CD4-positive, alpha-beta memory T cell (primary cell): ENCODE measurements at regions not wholly inside any gene's neighbourhood (a gene's known extent, or its start where the extent isn't known, plus 50 kb on each side); places are given as distances from the start of the nearest gene placed in this dataset.
"Not testable (repeated sequence)": the region's sequence is repeated elsewhere in the genome, so short reads cannot be mapped to it uniquely, and the experiment has no call there.

Source experiments
- CTCF ChIA-PET: fragments of 350-600 bp; sonication (Branson Sonifier 250); formaldehyde crosslinking; loops from one replicate; lab custom pipeline; 2021; ENCODE audit warnings: inconsistent platforms; ENCODE audit not compliant: partially characterized antibody; lab: Charles Lee
- POLR2A ChIA-PET: fragments of 350-600 bp; sonication (Branson Sonifier 250); formaldehyde crosslinking; loops from one replicate; lab custom pipeline; 2021; ENCODE audit not compliant: partially characterized antibody; lab: Charles Lee
- DNase-seq, 5 donors: peaks; one replicate each; pipeline versions ENCODE4 v3.0.0 to v3.0.0-alpha.2; 2020 to 2022; ENCODE audit warnings: mixed read lengths in 1 of 5
- H3K27ac ChIP-seq: one replicate; pipeline ENCODE4 v1.7.0; 2013; ENCODE audit warnings: low read depth, low read length
- H3K27me3 ChIP-seq: 2 replicates; pipeline ENCODE4 v1.7.0; 2013; ENCODE audit warnings: mild to moderate bottlenecking, low read length, moderate library complexity; ENCODE audit not compliant: insufficient read depth
- H3K36me3 ChIP-seq: 2 replicates; pipeline ENCODE4 v1.7.0; 2013; ENCODE audit warnings: mild to moderate bottlenecking, low read length, moderate library complexity; ENCODE audit not compliant: insufficient read depth
- H3K4me1 ChIP-seq: 2 replicates; pipeline ENCODE4 v1.7.0; 2013; ENCODE audit warnings: mild to moderate bottlenecking, low read length, moderate library complexity; ENCODE audit not compliant: insufficient read depth
- H3K4me3 ChIP-seq, 2 donors: one replicate each; pipeline ENCODE4 v1.7.0; 2013; ENCODE audit warnings: low read length in 2 of 2, mild to moderate bottlenecking in 1 of 2
- H3K9me3 ChIP-seq, 2 donors: one replicate each; pipeline ENCODE4 v1.7.0; 2013; ENCODE audit warnings: low read length in 2 of 2, control low read depth in 1 of 2; ENCODE audit not compliant: control insufficient read depth in 1 of 2
- H3K27ac Mint-ChIP-seq, 7 donors: one replicate each; pipeline ENCODE4 v1.8.0; 2020 to 2021; ENCODE audit warnings: mixed read lengths in 7 of 7, mild to moderate bottlenecking in 6 of 7, inconsistent platforms in 3 of 7, moderate library complexity in 3 of 7
- H3K27me3 Mint-ChIP-seq, 2 donors: one replicate each; pipeline ENCODE4 v1.8.0; 2020 to 2021; ENCODE audit warnings: mixed read lengths in 2 of 2
- H3K36me3 Mint-ChIP-seq, 2 donors: one replicate each; pipeline ENCODE4 v1.8.0; 2020 to 2021; ENCODE audit warnings: mixed read lengths in 2 of 2, inconsistent platforms in 1 of 2, mild to moderate bottlenecking in 1 of 2
- H3K4me1 Mint-ChIP-seq, 4 donors: one replicate each; pipeline ENCODE4 v1.8.0; 2020 to 2021; ENCODE audit warnings: mixed read lengths in 4 of 4, mild to moderate bottlenecking in 1 of 4
- H3K4me3 Mint-ChIP-seq, 8 donors: one replicate each; pipeline ENCODE4 v1.8.0; 2020 to 2021; ENCODE audit warnings: mixed read lengths in 8 of 8, mild to moderate bottlenecking in 7 of 8, moderate library complexity in 6 of 8, inconsistent platforms in 3 of 8
- H3K9me3 Mint-ChIP-seq, 8 donors: one replicate each; pipeline ENCODE4 v1.8.0; 2020 to 2021; ENCODE audit warnings: mixed read lengths in 8 of 8, mild to moderate bottlenecking in 5 of 8, inconsistent platforms in 3 of 8, moderate library complexity in 1 of 8
- intact Hi-C: fragments of 100-400 bp; cut with micrococcal nuclease; formaldehyde crosslinking; loops from one replicate; pipeline ENCODE4 v1.15.1; 2023

GRCh38 chr4:53704329-53704728 lies 113.0 kb upstream of the LNX1 start:
- H3K9me3 ChIP-seq: no peaks in the 10 kb centered on the region
- no peaks in the 10 kb centered on the region for H3K27me3 ChIP-seq
- intact Hi-C loops: no loop called here
- H3K36me3 ChIP-seq: no peaks in the 10 kb centered on the region
- no peak for DNase-seq
- H3K27me3 Mint-ChIP-seq: peaks cover 4 to 9% of the 10 kb centered on the region in 2 donors
- no peaks in the 10 kb centered on the region for H3K4me1 ChIP-seq
- H3K9me3 Mint-ChIP-seq: no peaks in the 10 kb centered on the region
- no peak overlapping the region for H3K4me3 ChIP-seq
- H3K27ac ChIP-seq: no peak overlapping the region
- H3K4me3 Mint-ChIP-seq: no peak overlapping the region
- H3K36me3 Mint-ChIP-seq: no peaks in the 10 kb centered on the region
- peaks cover 2 to 11% (median 7%) of the 10 kb centered on the region in 4 donors for H3K4me1 Mint-ChIP-seq
- POLR2A ChIA-PET: no interaction called here
- H3K27ac Mint-ChIP-seq: no peak overlapping the region
- CTCF ChIA-PET: no interaction called here

- Mint-ChIP-seq H3K27ac (no peak overlapping the region), H3K4me1 (peaks cover 2 to 11% (median 7%) of the 10 kb centered on the region in 4 donors), H3K36me3 (no peaks in the 10 kb centered on the region), H3K9me3 (no peaks in the 10 kb centered on the region), H3K4me3 (peak overlapping the region in 3 of 8 donors; percentile 13 to 31 (median 21)), H3K27me3 (peaks cover 6 to 11% of the 10 kb centered on the region in 2 donors)
- H3K36me3 ChIP-seq: no peaks in the 10 kb centered on the region
- H3K4me3 ChIP-seq: no peak overlapping the region
- CTCF ChIA-PET: no interaction called here
- POLR2A ChIA-PET: no interaction called here
- DNase-seq: no peak
- H3K9me3 ChIP-seq: no peaks in the 10 kb centered on the region
- no peaks in the 10 kb centered on the region for H3K27me3 ChIP-seq
- intact Hi-C loops: no loop called here
- no peak overlapping the region for H3K27ac ChIP-seq
- H3K4me1 ChIP-seq: no peaks in the 10 kb centered on the region
These were observed 112.0 kb upstream of the LNX1 start for GRCh38 chr4:53703267-53703655.

GRCh38 chr4:53702334-53703266 lies 111.3 kb upstream of the LNX1 start:
- no peaks in the 10 kb centered on the region for H3K9me3 ChIP-seq
- intact Hi-C loops: no loop called here
- no peak for DNase-seq
- Mint-ChIP-seq H3K36me3 (no peaks in the 10 kb centered on the region), H3K9me3 (no peaks in the 10 kb centered on the region), H3K27ac (no peak overlapping the region), H3K4me3 (peak overlapping the region in 5 of 8 donors; percentile 5 to 64 (median 31)), H3K4me1 (peaks cover 2 to 11% (median 7%) of the 10 kb centered on the region in 4 donors), H3K27me3 (peaks cover 6 to 11% of the 10 kb centered on the region in 2 donors)
- no peaks in the 10 kb centered on the region for H3K27me3 ChIP-seq
- no peaks in the 10 kb centered on the region for H3K36me3 ChIP-seq
- POLR2A ChIA-PET: no interaction called here
- CTCF ChIA-PET: interaction anchor here (1.1 kb wide), 1 partner anchor 12 kb away, joined by 3 read pairs; no protein-coding TSS in a partner anchor
- no peak overlapping the region for H3K27ac ChIP-seq
- H3K4me1 ChIP-seq: no peaks in the 10 kb centered on the region
- no peak overlapping the region for H3K4me3 ChIP-seq

- Mint-ChIP-seq H3K27me3 (peaks cover 6 to 11% of the 10 kb centered on the region in 2 donors), H3K4me1 (peaks cover 2 to 11% (median 7%) of the 10 kb centered on the region in 4 donors)
- H3K9me3 ChIP-seq, DNase-seq, H3K27ac ChIP-seq, H3K9me3 Mint-ChIP-seq, H3K36me3 ChIP-seq, H3K27ac Mint-ChIP-seq, H3K27me3 ChIP-seq, POLR2A ChIA-PET, H3K36me3 Mint-ChIP-seq, H3K4me3 ChIP-seq, H3K4me1 ChIP-seq, intact Hi-C loops, H3K4me3 Mint-ChIP-seq: not testable (repeated sequence)
- CTCF ChIA-PET: interaction anchor here (1.1 kb wide), 1 partner anchor 14 kb away, joined by 3 read pairs; no protein-coding TSS in a partner anchor
These were observed 110.0 kb upstream of the LNX1 start for GRCh38 chr4:53701260-53701659.

GRCh38 chr4:53699310-53699709 lies 108.0 kb upstream of the LNX1 start:
- H3K9me3 Mint-ChIP-seq, H3K36me3 ChIP-seq, CTCF ChIA-PET, POLR2A ChIA-PET, H3K27ac ChIP-seq, H3K27me3 ChIP-seq, H3K4me3 ChIP-seq, H3K36me3 Mint-ChIP-seq, H3K9me3 ChIP-seq, H3K4me3 Mint-ChIP-seq, intact Hi-C loops, H3K4me1 ChIP-seq, H3K27ac Mint-ChIP-seq, DNase-seq: not testable (repeated sequence)
- peaks cover 5 to 11% of the 10 kb centered on the region in 2 donors for H3K27me3 Mint-ChIP-seq
- peaks cover 2 to 11% (median 7%) of the 10 kb centered on the region in 4 donors for H3K4me1 Mint-ChIP-seq

- CTCF ChIA-PET: no interaction called here
- H3K4me1 ChIP-seq: no peaks in the 10 kb centered on the region
- H3K4me3 Mint-ChIP-seq: no peak overlapping the region
- peaks cover 4 to 6% of the 10 kb centered on the region in 2 donors for H3K27me3 Mint-ChIP-seq
- no peak overlapping the region for H3K27ac ChIP-seq
- H3K9me3 ChIP-seq: no peaks in the 10 kb centered on the region
- intact Hi-C loops: no loop called here
- POLR2A ChIA-PET: no interaction called here
- H3K4me1 Mint-ChIP-seq: no peaks in the 10 kb centered on the region
- H3K36me3 Mint-ChIP-seq: no peaks in the 10 kb centered on the region
- DNase-seq: no peak
- H3K4me3 ChIP-seq: no peak overlapping the region
- H3K27ac Mint-ChIP-seq: no peak overlapping the region
- no peaks in the 10 kb centered on the region for H3K36me3 ChIP-seq
- no peaks in the 10 kb centered on the region for H3K27me3 ChIP-seq
- H3K9me3 Mint-ChIP-seq: no peaks in the 10 kb centered on the region
These were observed 105.9 kb upstream of the LNX1 start for GRCh38 chr4:53697016-53697685.
